ENCODE measurements at regions not wholly inside any gene's neighbourhood (a gene's known extent, or its start where the extent isn't known, plus 50 kb on each side); places are given as distances from the start of the nearest gene placed in this dataset.
"Not testable (repeated sequence)": the region's sequence is repeated elsewhere in the genome, so short reads cannot be mapped to it uniquely, and the experiment has no call there.

GRCh38 chr9:62655705-62656104 is 1465.9 kb downstream of the SPATA31A7 start:
- H3K9me3 Mint-ChIP-seq (ENCODE audit: low read depth); DNase-seq (ENCODE audit: low spot score, unreplicated experiment); H3K4me3 Mint-ChIP-seq (ENCODE audit: low read depth); H3K36me3 Mint-ChIP-seq (ENCODE audit: insufficient read depth); H3K27me3 Mint-ChIP-seq; H3K4me1 Mint-ChIP-seq (ENCODE audit: low read depth); H3K27ac Mint-ChIP-seq: not testable (repeated sequence)

- not testable (repeated sequence) for H3K9me3 Mint-ChIP-seq (ENCODE audit: low read depth); DNase-seq (ENCODE audit: low spot score, unreplicated experiment); H3K27ac Mint-ChIP-seq
Observed at GRCh38 chr9:62662733-62663507, 1473.1 kb downstream of the SPATA31A7 start.

GRCh38 chr9:62663512-62663911 is 1473.7 kb downstream of the SPATA31A7 start:
- H3K36me3 Mint-ChIP-seq (ENCODE audit: insufficient read depth); H3K4me1 Mint-ChIP-seq (ENCODE audit: low read depth); H3K27ac Mint-ChIP-seq; H3K27me3 Mint-ChIP-seq; H3K4me3 Mint-ChIP-seq (ENCODE audit: low read depth); H3K9me3 Mint-ChIP-seq (ENCODE audit: low read depth); DNase-seq (ENCODE audit: low spot score, unreplicated experiment): not testable (repeated sequence)

More at GRCh38 chr9:62662733-62663507, 1473.1 kb downstream of the SPATA31A7 start:
- not testable (repeated sequence) for H3K36me3 Mint-ChIP-seq (ENCODE audit: insufficient read depth); H3K27me3 Mint-ChIP-seq; H3K4me3 Mint-ChIP-seq (ENCODE audit: low read depth); H3K4me1 Mint-ChIP-seq (ENCODE audit: low read depth)

- H3K4me1 Mint-ChIP-seq (ENCODE audit: low read depth); H3K4me3 Mint-ChIP-seq (ENCODE audit: low read depth); H3K27ac Mint-ChIP-seq; H3K36me3 Mint-ChIP-seq (ENCODE audit: insufficient read depth); H3K27me3 Mint-ChIP-seq; H3K9me3 Mint-ChIP-seq (ENCODE audit: low read depth); DNase-seq (ENCODE audit: low spot score, unreplicated experiment): not testable (repeated sequence)
Observed at GRCh38 chr9:62667137-62667824, 1477.4 kb downstream of the SPATA31A7 start.

GRCh38 chr9:62677016-62677415 is 1487.2 kb downstream of the SPATA31A7 start:
- not testable (repeated sequence) for H3K27me3 Mint-ChIP-seq; H3K9me3 Mint-ChIP-seq (ENCODE audit: low read depth); H3K4me3 Mint-ChIP-seq (ENCODE audit: low read depth); DNase-seq (ENCODE audit: low spot score, unreplicated experiment); H3K27ac Mint-ChIP-seq; H3K36me3 Mint-ChIP-seq (ENCODE audit: insufficient read depth); H3K4me1 Mint-ChIP-seq (ENCODE audit: low read depth)

- H3K36me3 Mint-ChIP-seq (ENCODE audit: insufficient read depth); DNase-seq (ENCODE audit: low spot score, unreplicated experiment); H3K27ac Mint-ChIP-seq; H3K4me3 Mint-ChIP-seq (ENCODE audit: low read depth); H3K4me1 Mint-ChIP-seq (ENCODE audit: low read depth); H3K9me3 Mint-ChIP-seq (ENCODE audit: low read depth); H3K27me3 Mint-ChIP-seq: not testable (repeated sequence)
Observed at GRCh38 chr9:62678336-62678735, 1488.5 kb downstream of the SPATA31A7 start.

- H3K4me1 Mint-ChIP-seq (ENCODE audit: low read depth); H3K27me3 Mint-ChIP-seq; H3K4me3 Mint-ChIP-seq (ENCODE audit: low read depth); DNase-seq (ENCODE audit: low spot score, unreplicated experiment); H3K27ac Mint-ChIP-seq; H3K36me3 Mint-ChIP-seq (ENCODE audit: insufficient read depth); H3K9me3 Mint-ChIP-seq (ENCODE audit: low read depth): not testable (repeated sequence)
Observed at GRCh38 chr9:62679020-62679419, 1489.2 kb downstream of the SPATA31A7 start.

GRCh38 chr9:62684833-62685647 is 1495.2 kb downstream of the SPATA31A7 start:
- H3K4me3 Mint-ChIP-seq (ENCODE audit: low read depth); DNase-seq (ENCODE audit: low spot score, unreplicated experiment); H3K27ac Mint-ChIP-seq; H3K9me3 Mint-ChIP-seq (ENCODE audit: low read depth); H3K27me3 Mint-ChIP-seq; H3K36me3 Mint-ChIP-seq (ENCODE audit: insufficient read depth); H3K4me1 Mint-ChIP-seq (ENCODE audit: low read depth): not testable (repeated sequence)

GRCh38 chr9:62686313-62686712 is 1496.5 kb downstream of the SPATA31A7 start:
- H3K9me3 Mint-ChIP-seq (ENCODE audit: low read depth); H3K27me3 Mint-ChIP-seq; H3K4me1 Mint-ChIP-seq (ENCODE audit: low read depth); H3K36me3 Mint-ChIP-seq (ENCODE audit: insufficient read depth); H3K4me3 Mint-ChIP-seq (ENCODE audit: low read depth); H3K27ac Mint-ChIP-seq; DNase-seq (ENCODE audit: low spot score, unreplicated experiment): not testable (repeated sequence)

- H3K9me3 Mint-ChIP-seq (ENCODE audit: low read depth), result not testable (repeated sequence)
Observed at GRCh38 chr9:62693019-62693418, 1503.2 kb downstream of the SPATA31A7 start.

GRCh38 chr9:62711317-62711716 is 1521.5 kb downstream of the SPATA31A7 start:
- H3K4me3 Mint-ChIP-seq (ENCODE audit: low read depth); H3K27ac Mint-ChIP-seq; H3K9me3 Mint-ChIP-seq (ENCODE audit: low read depth); H3K4me1 Mint-ChIP-seq (ENCODE audit: low read depth); H3K36me3 Mint-ChIP-seq (ENCODE audit: insufficient read depth); H3K27me3 Mint-ChIP-seq; DNase-seq (ENCODE audit: low spot score, unreplicated experiment): not testable (repeated sequence)

More at GRCh38 chr9:62693019-62693418, 1503.2 kb downstream of the SPATA31A7 start:
- not testable (repeated sequence) for H3K4me3 Mint-ChIP-seq (ENCODE audit: low read depth); H3K36me3 Mint-ChIP-seq (ENCODE audit: insufficient read depth); H3K4me1 Mint-ChIP-seq (ENCODE audit: low read depth); H3K27ac Mint-ChIP-seq; H3K27me3 Mint-ChIP-seq; DNase-seq (ENCODE audit: low spot score, unreplicated experiment)

- DNase-seq (ENCODE audit: low spot score, unreplicated experiment); H3K9me3 Mint-ChIP-seq (ENCODE audit: low read depth); H3K4me1 Mint-ChIP-seq (ENCODE audit: low read depth); H3K4me3 Mint-ChIP-seq (ENCODE audit: low read depth); H3K27ac Mint-ChIP-seq; H3K27me3 Mint-ChIP-seq; H3K36me3 Mint-ChIP-seq (ENCODE audit: insufficient read depth): not testable (repeated sequence)
Observed at GRCh38 chr9:62725580-62725979, 1535.7 kb downstream of the SPATA31A7 start.

All from progenitor cell of endocrine pancreas (in vitro differentiated cells).